ENCODE measurements at regions not wholly inside any gene's neighbourhood (a gene's known extent, or its start where the extent isn't known, plus 50 kb on each side); places are given as distances from the start of the nearest gene placed in this dataset.

DNA sequence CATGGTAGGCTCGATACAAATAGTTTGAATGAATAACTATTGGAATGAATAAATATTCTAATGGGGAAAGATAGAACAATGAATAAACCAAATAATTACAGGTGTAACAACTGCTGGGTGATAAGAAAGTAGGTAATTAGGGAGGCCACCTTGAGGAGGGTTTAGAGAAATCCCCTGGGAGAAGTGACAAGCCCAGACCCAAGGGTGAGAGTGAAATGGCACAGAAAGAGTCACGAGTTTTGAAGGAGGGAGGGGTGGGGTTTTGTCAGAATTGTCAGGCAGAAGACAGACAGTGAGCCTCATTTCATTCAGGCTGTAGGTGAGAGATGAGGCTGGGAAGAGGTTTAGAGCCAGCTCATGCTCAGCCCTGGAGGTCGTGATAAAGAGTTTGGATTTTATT, 71.6 kb upstream of the L3MBTL4 start:
- no peak for TF ChIP-seq CTCF (IDR thresholded peaks at IDR 0.05; ENCODE audit: low read length)
- no peak for TF ChIP-seq EZH2 (IDR thresholded peaks at IDR 0.05; ENCODE audit: borderline replicate concordance, low read length)

Measured in OCI-LY1 (cell line).